Adipocyte (in vitro differentiated cells): ENCODE measurements at regions not wholly inside any gene's neighbourhood (a gene's known extent, or its start where the extent isn't known, plus 50 kb on each side); places are given as distances from the start of the nearest gene placed in this dataset.

ENCODE experiments used
- DNase-seq: peaks from one replicate; pipeline ENCODE4 v3.0.0-alpha.2; 2015; ENCODE audit warnings: low read depth
- H3K27me3 ChIP-seq: replicated peaks from 2 replicates; pipeline ENCODE4 v1.7.0; 2013; ENCODE audit warnings: mild to moderate bottlenecking, low read length, moderate library complexity; ENCODE audit not compliant: control insufficient read depth, insufficient read depth
- H3K36me3 ChIP-seq: 2 replicates; pipeline ENCODE4 v1.7.0; 2013; ENCODE audit warnings: low read length, mild to moderate bottlenecking, moderate library complexity; ENCODE audit not compliant: control insufficient read depth, insufficient read depth, severe bottlenecking
- H3K4me1 ChIP-seq: 2 replicates; pipeline ENCODE4 v1.7.0; 2013; ENCODE audit warnings: mild to moderate bottlenecking, low read length, moderate library complexity; ENCODE audit not compliant: control insufficient read depth, insufficient read depth
- H3K4me3 ChIP-seq: 2 replicates; pipeline ENCODE4 v1.7.0; 2013; ENCODE audit warnings: mild to moderate bottlenecking, low read length, moderate library complexity
- H3K9ac ChIP-seq: 2 replicates; pipeline ENCODE4 v1.7.0; 2013; ENCODE audit warnings: mild to moderate bottlenecking, low read length, moderate library complexity
- H3K9me3 ChIP-seq: 2 replicates; pipeline ENCODE4 v1.7.0; 2013; ENCODE audit warnings: mild to moderate bottlenecking, low read length, moderate library complexity; ENCODE audit not compliant: control insufficient read depth

- H3K27me3 ChIP-seq, result peaks cover 30% of the 10 kb centered on the region
- DNase-seq, result no peak
- no peaks in the 10 kb centered on the region for H3K4me1 ChIP-seq
- H3K9ac ChIP-seq, result no peak overlapping the region
- H3K4me3 ChIP-seq, result no peak overlapping the region
- no peaks in the 10 kb centered on the region for H3K9me3 ChIP-seq
- H3K36me3 ChIP-seq, result no peaks in the 10 kb centered on the region
Observed at GRCh38 chr6:170153436-170154319, 137.2 kb downstream of the DLL1 start.

GRCh38 chr6:170152989-170153388 lies 137.9 kb downstream of the DLL1 start:
- no peaks in the 10 kb centered on the region for H3K36me3 ChIP-seq
- no peaks in the 10 kb centered on the region for H3K9me3 ChIP-seq
- H3K9ac ChIP-seq, result no peak overlapping the region
- no peaks in the 10 kb centered on the region for H3K4me1 ChIP-seq
- peaks cover 32% of the 10 kb centered on the region for H3K27me3 ChIP-seq
- DNase-seq, result no peak
- H3K4me3 ChIP-seq, result no peak overlapping the region

GRCh38 chr6:170152124-170152926 lies 138.6 kb downstream of the DLL1 start:
- no peak for DNase-seq

GRCh38 chr6:170151804-170152123 lies 139.1 kb downstream of the DLL1 start:
- no peaks in the 10 kb centered on the region for H3K4me1 ChIP-seq
- H3K4me3 ChIP-seq, result no peak overlapping the region
- no peaks in the 10 kb centered on the region for H3K36me3 ChIP-seq
- no peaks in the 10 kb centered on the region for H3K9me3 ChIP-seq
- peaks cover 42% of the 10 kb centered on the region for H3K27me3 ChIP-seq
- no peak overlapping the region for H3K9ac ChIP-seq
- no peak for DNase-seq

More at GRCh38 chr6:170152124-170152926, 138.6 kb downstream of the DLL1 start:
- no peaks in the 10 kb centered on the region for H3K9me3 ChIP-seq
- H3K36me3 ChIP-seq, result no peaks in the 10 kb centered on the region
- no peaks in the 10 kb centered on the region for H3K4me1 ChIP-seq
- no peak overlapping the region for H3K9ac ChIP-seq
- no peak overlapping the region for H3K4me3 ChIP-seq
- H3K27me3 ChIP-seq, result peaks cover 37% of the 10 kb centered on the region

- Histone ChIP-seq H3K4me1 (no peaks in the 10 kb centered on the region), H3K36me3 (no peaks in the 10 kb centered on the region), H3K27me3 (peaks cover 45% of the 10 kb centered on the region), H3K4me3 (no peak overlapping the region), H3K9ac (no peak overlapping the region), H3K9me3 (no peaks in the 10 kb centered on the region)
- no peak for DNase-seq
Observed at GRCh38 chr6:170151321-170151771, 139.5 kb downstream of the DLL1 start.

GRCh38 chr6:170150590-170150945 lies 140.3 kb downstream of the DLL1 start:
- H3K36me3 ChIP-seq, result no peaks in the 10 kb centered on the region
- H3K9ac ChIP-seq, result no peak overlapping the region
- DNase-seq, result no peak
- no peaks in the 10 kb centered on the region for H3K4me1 ChIP-seq
- H3K27me3 ChIP-seq, result peaks cover 45% of the 10 kb centered on the region
- H3K4me3 ChIP-seq, result no peak overlapping the region
- H3K9me3 ChIP-seq, result no peaks in the 10 kb centered on the region

GRCh38 chr6:170149681-170150589 lies 140.9 kb downstream of the DLL1 start:
- no peaks in the 10 kb centered on the region for H3K4me1 ChIP-seq
- H3K36me3 ChIP-seq, result no peaks in the 10 kb centered on the region
- H3K9me3 ChIP-seq, result no peaks in the 10 kb centered on the region
- H3K4me3 ChIP-seq, result no peak overlapping the region
- no peak overlapping the region for H3K9ac ChIP-seq
- no peak for DNase-seq
- H3K27me3 ChIP-seq, result peaks cover 45% of the 10 kb centered on the region

GRCh38 chr6:170148709-170149470 lies 142.0 kb downstream of the DLL1 start:
- Histone ChIP-seq H3K36me3 (no peaks in the 10 kb centered on the region), H3K9ac (no peak overlapping the region), H3K9me3 (peaks cover 7% of the 10 kb centered on the region), H3K4me1 (no peaks in the 10 kb centered on the region), H3K4me3 (no peak overlapping the region), H3K27me3 (peaks cover 45% of the 10 kb centered on the region)
- no peak for DNase-seq

- DNase-seq, result no peak
Observed at GRCh38 chr6:170147832-170148708, 142.8 kb downstream of the DLL1 start.

More at GRCh38 chr6:170147832-170148708, 142.8 kb downstream of the DLL1 start:
- Histone ChIP-seq H3K4me3 (no peak overlapping the region), H3K9me3 (peaks cover 12% of the 10 kb centered on the region), H3K36me3 (no peaks in the 10 kb centered on the region), H3K9ac (no peak overlapping the region), H3K27me3 (peaks cover 45% of the 10 kb centered on the region), H3K4me1 (no peaks in the 10 kb centered on the region)
